ENCODE measurements at regions not wholly inside any gene's neighbourhood (a gene's known extent, or its start where the extent isn't known, plus 50 kb on each side); places are given as distances from the start of the nearest gene placed in this dataset.

DNA sequence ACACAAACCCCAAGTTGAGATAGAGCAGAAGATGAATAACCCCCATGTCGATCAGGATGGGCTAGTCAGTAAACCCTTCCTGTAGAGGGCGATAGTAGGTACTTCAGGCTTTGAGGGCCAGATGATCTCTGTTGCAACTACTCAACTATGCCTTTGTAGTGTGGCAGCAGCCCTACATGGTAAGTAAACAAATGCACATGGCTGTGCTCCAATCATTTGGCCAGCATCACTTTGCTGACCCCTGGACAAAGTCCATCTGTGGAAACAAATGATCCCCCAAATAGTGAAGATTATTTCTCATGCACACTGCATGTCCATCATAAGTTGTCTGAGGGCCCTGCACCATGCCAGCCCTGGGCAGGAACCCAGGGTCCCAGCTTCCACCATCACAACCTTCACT lies 402.2 kb upstream of the PROK2 start:
- TF ChIP-seq, protein P1, sequence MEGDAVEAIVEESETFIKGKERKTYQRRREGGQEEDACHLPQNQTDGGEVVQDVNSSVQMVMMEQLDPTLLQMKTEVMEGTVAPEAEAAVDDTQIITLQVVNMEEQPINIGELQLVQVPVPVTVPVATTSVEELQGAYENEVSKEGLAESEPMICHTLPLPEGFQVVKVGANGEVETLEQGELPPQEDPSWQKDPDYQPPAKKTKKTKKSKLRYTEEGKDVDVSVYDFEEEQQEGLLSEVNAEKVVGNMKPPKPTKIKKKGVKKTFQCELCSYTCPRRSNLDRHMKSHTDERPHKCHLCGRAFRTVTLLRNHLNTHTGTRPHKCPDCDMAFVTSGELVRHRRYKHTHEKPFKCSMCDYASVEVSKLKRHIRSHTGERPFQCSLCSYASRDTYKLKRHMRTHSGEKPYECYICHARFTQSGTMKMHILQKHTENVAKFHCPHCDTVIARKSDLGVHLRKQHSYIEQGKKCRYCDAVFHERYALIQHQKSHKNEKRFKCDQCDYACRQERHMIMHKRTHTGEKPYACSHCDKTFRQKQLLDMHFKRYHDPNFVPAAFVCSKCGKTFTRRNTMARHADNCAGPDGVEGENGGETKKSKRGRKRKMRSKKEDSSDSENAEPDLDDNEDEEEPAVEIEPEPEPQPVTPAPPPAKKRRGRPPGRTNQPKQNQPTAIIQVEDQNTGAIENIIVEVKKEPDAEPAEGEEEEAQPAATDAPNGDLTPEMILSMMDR (conservative IDR thresholded peaks at IDR 0.05; ENCODE audit: low read depth, low read length), result no peak
- no peak for TF ChIP-seq EZH2 (IDR thresholded peaks at IDR 0.05; ENCODE audit: borderline replicate concordance, low read depth, low read length, poor library complexity, severe bottlenecking)
